ENCODE measurements at regions not wholly inside any gene's neighbourhood (a gene's known extent, or its start where the extent isn't known, plus 50 kb on each side); places are given as distances from the start of the nearest gene placed in this dataset.

DNA sequence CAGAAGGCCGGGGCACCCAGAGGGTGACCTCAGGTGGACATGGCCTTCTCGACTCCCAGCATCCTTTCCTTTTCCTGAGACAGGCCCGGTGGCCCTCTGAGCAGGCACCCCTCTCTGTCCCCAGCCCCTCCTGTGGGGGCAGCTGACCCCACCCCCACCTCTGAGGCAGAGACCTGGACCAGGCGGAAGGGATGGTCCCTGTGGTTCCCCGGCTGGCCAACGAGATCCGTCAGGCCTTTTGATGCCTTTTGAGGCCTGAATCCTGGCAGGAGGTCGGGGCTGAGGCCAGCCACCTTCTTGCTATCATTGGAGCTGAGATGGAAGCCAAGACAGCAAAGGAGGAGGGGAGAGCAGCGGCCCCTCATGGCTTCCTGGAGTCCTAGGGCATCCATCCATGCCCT, 50.2 kb upstream of the ACTRT2 start:
- in situ Hi-C loops (cut with HindIII; ENCODE audit: low pct_unique_long_range_greater_than_20kb, low sequenced_read_pairs): no loop called here
- no peak for DNase-seq (ENCODE audit: low read depth)
